ENCODE measurements at regions not wholly inside any gene's neighbourhood (a gene's known extent, or its start where the extent isn't known, plus 50 kb on each side); places are given as distances from the start of the nearest gene placed in this dataset.

DNA sequence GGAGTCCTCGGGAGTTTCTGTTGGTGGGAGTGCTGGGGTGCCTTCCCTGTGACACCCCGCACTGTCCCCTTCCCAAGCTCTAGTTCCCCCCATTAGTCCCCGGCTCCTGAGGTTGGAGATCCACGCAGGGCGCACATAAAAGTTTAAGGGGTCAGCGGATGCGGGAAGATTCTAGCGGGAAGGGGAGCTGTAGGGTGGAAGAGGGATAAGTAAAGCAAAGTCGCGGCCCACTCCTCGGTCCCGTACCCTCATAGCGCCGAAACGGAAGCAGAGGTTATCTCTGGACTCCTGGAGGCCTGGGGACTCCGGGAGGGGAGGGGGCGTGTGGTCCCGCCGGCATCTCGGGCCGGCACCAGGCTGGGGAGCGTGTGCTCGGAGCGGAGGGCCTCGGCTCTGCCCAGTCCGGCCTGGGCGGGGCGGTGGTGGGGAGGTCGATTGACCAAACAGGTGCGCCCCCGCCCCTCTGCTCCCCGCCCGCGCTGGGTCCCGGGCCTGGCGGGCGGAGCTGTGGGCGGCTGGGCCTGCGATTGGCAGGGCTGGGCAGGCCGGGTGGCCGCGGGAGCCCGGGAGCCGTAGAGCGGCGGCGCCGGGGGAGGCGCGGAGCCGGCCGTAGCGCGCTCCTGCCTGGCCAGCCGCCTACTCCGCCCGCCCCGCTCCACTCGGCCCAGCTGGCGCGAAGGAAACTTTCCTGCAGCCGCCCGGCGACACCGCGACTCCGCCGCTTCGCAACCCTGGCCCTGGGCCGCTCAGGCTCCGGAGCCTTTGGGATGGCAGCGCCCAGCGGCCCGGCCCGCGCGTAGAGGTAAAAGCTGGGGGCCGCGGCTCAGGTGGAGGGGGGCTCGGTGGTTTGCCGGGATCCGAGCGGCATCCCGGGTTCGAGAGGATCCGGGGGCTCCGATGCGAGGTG lies 52.2 kb upstream of the DAB2IP start:
- no peak for FAIRE-seq
- TF ChIP-seq POLR2A (IDR thresholded peaks at IDR 0.05; ENCODE audit: low read depth, low read length) (no peak), POLR2AphosphoS5 (IDR thresholded peaks at IDR 0.05; ENCODE audit: low read depth, low read length) (no peak), PAX5 (IDR thresholded peaks at IDR 0.05; ENCODE audit: insufficient read depth, low read length, severe bottlenecking) (no peak), SPI1 (IDR thresholded peaks at IDR 0.05; ENCODE audit: low read depth, low read length) (no peak), TAF1 (IDR thresholded peaks at IDR 0.05; ENCODE audit: low read depth, low read length) (no peak), POU2F2 (IDR thresholded peaks at IDR 0.05; ENCODE audit: low read depth, low read length) (no peak)

DNA sequence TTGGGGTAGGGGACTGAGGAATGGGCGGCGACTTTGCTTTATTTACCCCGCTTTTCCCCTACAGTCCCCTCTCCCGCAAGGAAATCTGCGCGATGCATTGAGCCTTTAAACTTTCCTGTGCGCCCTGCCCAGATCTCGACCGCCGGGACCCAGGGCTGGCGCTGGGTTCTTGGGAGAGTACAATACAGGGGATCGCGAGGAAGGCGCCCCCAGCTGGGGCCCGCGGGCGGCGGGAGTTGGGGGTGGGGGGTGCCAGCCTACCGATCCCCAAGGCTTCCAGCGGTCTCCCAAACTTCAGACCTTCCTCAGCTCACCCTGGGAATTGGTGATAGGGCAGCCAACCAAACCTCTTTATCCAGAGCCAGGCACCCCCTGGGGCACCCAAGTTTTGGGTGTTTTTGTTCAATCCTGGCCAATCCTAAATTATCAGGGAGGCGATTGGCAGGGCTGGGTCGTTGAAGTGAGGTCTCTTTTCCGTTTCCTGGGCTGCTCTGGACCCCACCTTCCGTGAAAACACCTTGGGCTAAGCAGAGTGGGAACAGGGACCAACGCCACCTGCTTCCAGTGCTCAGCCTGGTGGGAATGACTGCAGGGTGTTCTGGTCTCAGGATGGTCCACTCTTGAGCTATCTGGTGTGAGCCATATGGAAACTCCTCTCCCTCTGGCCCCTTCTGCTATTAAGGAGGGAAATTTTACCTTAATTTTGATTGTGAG lies 51.4 kb upstream of the DAB2IP start:
- DNase-seq (ENCODE audit: insufficient read length, low spot score) (no peak), FAIRE-seq (no peak)
- TF ChIP-seq TAF1 (IDR thresholded peaks at IDR 0.05; ENCODE audit: low read depth, low read length), result no peak
- TF ChIP-seq POU2F2 (IDR thresholded peaks at IDR 0.05; ENCODE audit: low read depth, low read length), result no peak
- no peak for TF ChIP-seq PAX5 (IDR thresholded peaks at IDR 0.05; ENCODE audit: insufficient read depth, low read length, severe bottlenecking)
- TF ChIP-seq POLR2AphosphoS5 (IDR thresholded peaks at IDR 0.05; ENCODE audit: low read depth, low read length), result no peak
- no peak for TF ChIP-seq SPI1 (IDR thresholded peaks at IDR 0.05; ENCODE audit: low read depth, low read length)
- no peak for TF ChIP-seq POLR2A (IDR thresholded peaks at IDR 0.05; ENCODE audit: low read depth, low read length)

More for the DNA sequence above, 52.2 kb upstream of the DAB2IP start:
- DNase-seq (ENCODE audit: insufficient read length, low spot score), result peak; percentile 47

DNA sequence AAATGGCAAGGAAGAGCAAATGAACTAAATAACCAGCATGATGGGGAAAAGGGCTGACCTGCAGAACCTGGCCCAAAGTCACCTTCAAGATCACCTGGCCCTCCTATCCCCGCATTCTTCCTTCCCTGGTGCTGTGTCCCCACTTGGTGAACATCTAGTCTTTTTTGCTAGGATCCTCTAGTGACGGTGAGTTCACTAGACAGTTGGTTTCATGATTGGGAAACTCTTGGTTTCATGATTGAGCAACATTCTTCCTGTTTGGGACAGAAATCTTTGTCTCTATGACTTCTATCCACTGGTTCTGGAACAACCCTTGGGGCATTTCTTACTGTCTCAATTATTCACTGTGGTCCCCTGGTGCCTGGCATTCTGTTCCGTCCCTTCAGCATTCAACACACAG lies 50.2 kb upstream of the DAB2IP start:
- no peak for TF ChIP-seq TAF1 (IDR thresholded peaks at IDR 0.05; ENCODE audit: low read depth, low read length)
- no peak for TF ChIP-seq POLR2A (IDR thresholded peaks at IDR 0.05; ENCODE audit: low read depth, low read length)
- TF ChIP-seq PAX5 (IDR thresholded peaks at IDR 0.05; ENCODE audit: insufficient read depth, low read length, severe bottlenecking), result no peak
- TF ChIP-seq POU2F2 (IDR thresholded peaks at IDR 0.05; ENCODE audit: low read depth, low read length), result no peak
- no peak for TF ChIP-seq POLR2AphosphoS5 (IDR thresholded peaks at IDR 0.05; ENCODE audit: low read depth, low read length)
- no peak for TF ChIP-seq SPI1 (IDR thresholded peaks at IDR 0.05; ENCODE audit: low read depth, low read length)
- DNase-seq (ENCODE audit: insufficient read length, low spot score) (no peak), FAIRE-seq (no peak)
